GM19351 (cell line): ENCODE measurements at regions not wholly inside any gene's neighbourhood (a gene's known extent, or its start where the extent isn't known, plus 50 kb on each side); places are given as distances from the start of the nearest gene placed in this dataset.
"Not testable (repeated sequence)": the region's sequence is repeated elsewhere in the genome, so short reads cannot be mapped to it uniquely, and the experiment has no call there.

Experiments
- ATAC-seq: cut with Tn5 transposase; IDR thresholded peaks from one replicate; pipeline ENCODE4 v1.9.1; 2021; ENCODE audit warnings: mild to moderate bottlenecking, moderate library complexity; ENCODE audit not compliant: unreplicated experiment

DNA sequence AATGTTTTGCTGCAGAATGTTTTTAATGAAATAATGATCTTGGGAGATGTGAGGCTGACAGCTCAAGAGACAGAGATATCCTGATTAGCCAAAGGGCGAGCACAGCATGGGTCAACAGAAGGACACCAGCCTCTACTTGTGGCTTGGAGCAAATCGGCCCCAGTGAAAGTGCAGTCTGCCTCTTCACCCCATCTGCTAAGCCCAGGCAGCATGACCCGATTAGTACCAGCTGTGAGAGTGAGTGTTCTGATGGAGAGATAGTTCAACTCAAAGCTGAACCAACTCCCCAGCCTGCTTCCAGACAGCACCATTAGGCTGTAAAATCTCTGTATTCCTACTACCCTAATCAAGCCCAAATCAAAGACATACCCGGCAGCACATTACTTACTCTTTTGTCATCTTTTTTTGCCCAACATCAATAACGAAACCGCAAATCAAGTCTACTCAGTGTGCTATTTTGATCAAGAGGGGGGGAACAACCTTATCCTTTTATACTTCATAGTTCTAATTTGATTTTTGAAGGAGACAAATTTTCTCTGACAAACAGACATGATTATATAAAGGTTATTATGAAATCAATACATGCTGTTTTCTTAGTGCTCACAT lies 514.1 kb upstream of the NRSN1 start:
- ATAC-seq, result no peak

DNA sequence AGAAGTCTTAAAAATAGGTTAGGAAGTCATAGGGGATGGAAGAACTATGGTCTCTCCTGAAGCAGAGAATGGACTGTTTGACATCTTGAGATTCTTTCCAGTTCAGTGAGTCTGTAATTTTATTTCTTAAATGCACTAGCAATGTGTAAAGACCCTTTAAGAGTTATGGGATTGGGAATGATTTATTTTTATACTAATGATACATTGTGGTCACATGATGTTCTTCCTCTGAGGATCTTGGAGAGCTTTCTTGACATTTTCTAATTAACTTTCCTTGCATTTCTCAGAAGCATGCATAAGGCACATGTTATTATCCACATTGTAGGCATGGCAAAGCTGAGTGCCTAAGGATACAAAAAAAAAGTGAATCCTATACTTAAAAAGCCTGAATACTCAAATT lies 507.6 kb upstream of the NRSN1 start:
- ATAC-seq, result no peak

DNA sequence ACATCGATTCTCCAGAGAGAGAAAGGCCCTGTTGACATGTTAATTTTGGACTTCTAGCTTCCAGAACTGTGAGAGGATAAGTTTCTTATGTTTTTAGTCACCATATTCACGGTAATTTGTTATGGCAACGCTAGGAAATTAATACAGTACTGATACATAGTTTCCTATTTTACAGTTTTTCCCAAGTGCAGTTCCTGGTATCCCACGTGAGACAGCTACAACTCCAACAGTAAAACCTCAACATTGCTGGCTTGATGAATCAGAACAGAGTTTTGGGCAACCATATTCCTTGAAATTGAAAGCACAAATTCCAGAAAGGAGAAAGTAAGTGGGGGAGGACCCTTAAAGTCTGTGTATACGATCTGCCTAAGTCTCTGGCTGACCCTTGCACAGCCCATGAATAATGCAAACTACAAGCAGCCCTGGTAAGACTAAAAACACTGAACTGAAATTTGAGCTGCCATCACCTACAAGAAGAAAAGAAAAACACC lies 505.1 kb upstream of the NRSN1 start:
- no peak for ATAC-seq

DNA sequence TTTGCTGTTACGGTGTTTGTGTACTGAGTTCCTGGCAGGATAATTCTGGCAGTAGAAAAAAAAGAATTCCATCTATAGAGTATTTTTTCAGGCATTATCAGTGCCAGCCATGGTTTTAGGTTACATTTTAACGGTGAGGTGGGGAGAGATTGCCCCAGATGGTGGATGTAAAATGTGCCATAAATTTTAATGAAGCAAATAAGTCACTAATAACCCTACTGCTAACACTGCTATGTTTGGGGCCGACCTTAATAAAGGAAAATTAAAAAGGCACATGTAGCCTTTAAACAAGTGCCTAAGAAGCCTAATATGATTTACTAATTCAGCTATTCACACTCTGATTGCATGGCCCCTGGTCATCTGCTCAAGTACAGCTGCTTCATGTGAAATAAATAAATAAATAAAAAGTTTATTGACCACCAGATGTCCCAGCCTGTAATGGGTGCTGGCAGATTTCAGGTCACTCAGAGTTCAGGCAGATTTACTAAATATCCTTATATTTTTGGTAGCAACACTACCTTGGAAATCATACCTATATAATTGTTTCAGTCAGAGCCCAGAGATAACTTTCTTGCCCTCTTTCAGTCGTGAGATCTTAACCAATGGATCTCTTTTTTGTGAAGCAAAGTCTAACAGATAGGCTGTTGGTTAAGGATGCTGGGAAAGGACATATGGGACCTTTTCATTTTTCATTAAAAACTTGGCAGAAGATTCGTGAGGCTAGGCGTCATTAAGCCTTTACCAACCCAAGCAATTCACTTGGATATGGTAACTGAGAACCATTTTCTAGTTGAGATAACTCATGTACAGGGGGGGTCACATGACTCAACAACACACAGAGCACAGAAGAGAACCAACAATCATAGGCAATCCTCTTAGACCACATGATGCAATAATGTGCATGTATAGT lies 495.0 kb upstream of the NRSN1 start:
- ATAC-seq, result no peak

DNA sequence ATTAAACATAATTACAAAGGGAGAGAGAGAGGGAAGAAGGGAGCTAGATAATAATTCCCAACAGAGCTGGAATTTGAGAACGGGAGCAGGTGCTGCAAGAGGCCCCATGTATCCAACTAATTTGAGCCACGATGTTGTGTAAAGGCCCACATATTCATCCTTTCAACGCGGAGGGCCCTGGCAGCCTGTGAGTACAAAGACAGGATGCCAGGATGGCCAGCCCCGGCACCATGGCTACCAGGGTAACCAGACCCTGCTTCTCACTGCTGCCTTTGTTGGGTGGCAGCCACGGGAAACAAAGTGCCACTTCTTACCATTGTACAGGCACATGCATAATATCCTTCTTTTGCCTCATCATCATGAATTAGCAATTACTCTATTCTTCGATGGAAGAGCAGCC lies 492.0 kb upstream of the NRSN1 start:
- no peak for ATAC-seq

DNA sequence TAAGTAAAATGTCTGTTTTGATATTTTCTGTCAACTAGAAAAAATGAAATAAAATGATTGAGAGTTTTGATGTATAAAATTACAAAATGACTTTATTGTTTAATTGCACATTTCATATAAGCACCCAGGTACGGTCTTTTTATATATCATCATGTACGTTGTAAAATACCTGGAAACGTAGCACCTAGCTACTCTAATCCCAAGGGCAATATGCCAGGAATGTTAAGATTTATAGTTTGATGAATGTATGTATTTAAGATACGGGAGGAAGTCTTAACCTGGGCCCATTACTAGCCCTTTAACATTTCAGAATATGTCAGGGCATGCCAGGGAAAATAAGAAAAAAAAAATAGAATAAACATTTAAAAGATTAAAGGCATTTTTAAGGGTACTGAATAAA lies 490.9 kb upstream of the NRSN1 start:
- ATAC-seq, result no peak

DNA sequence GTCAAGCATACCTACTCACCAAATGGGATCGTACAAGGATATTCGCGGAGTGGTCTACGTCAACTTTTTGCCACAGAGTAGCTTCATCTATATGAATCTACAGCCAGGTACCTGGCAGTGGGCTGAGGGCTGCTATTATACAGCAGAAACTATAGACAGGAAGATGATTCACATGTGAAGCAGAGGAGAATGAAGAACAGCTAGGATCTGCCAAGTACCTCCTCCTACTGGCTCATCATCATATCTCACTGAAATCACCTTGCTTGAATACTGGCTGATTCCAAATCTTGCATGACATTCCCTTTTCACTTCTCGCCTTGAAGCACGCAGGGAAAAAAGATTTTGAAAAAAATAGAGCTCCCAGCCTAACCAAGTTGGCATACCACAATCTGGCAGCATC lies 488.7 kb upstream of the NRSN1 start:
- no peak for ATAC-seq

DNA sequence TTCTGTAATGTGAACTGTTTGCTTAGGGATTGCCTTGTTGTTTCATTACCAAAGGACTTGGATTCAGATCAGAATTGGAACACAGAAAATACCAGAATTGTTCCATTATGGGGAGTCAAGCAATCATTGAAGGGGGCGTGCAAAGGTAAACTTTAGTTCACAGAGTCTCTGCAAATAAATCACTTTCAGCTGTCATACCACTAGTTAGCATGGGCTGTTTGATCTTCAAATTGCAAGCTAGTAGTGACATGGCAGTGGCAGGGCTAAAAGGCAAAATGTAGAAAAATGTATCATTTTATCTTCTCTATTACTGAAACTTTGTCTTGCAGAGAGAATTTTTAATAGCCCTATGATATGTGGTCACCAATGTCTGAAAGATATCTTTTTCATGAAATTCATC lies 483.2 kb upstream of the NRSN1 start:
- no peak for ATAC-seq

DNA sequence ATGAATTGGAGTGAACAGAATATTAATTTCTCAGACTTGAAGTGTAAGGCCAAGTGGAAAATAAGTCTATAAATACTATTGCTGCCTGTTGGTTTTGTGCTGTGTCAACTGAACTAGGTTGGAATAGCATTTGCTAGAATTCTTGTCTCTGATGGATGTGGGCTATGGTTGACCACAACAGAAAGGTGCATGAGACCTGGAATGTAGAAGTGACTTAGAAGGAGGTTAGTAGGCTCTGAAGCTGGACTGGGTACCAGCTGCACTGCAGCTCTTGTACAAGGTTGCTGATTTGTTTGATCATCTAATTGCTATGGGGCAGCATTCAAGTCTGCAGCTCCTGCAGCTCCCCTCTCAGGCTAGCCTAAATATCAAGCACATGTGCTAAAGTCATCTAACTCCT lies 479.0 kb upstream of the NRSN1 start:
- ATAC-seq, result no peak

DNA sequence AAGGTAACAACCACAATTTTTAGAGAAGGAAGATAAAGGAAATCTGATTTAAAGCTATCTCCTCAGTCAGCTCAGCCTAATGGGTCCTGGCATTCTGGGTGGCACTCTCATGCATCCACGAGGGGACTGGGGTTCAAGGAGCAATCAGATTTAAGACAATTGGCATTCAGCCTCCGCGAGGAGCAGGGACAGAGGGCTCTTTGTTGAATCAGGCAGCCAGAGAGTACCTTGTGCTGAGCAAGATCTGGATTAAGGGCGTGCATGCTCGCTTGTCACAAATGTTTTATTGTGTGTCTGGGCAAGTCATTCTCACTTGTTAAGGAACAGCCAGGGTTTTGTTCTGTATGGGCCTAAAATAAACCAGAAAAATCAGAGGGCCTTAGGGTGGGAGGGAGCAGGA lies 475.3 kb upstream of the NRSN1 start:
- ATAC-seq, result no peak

DNA sequence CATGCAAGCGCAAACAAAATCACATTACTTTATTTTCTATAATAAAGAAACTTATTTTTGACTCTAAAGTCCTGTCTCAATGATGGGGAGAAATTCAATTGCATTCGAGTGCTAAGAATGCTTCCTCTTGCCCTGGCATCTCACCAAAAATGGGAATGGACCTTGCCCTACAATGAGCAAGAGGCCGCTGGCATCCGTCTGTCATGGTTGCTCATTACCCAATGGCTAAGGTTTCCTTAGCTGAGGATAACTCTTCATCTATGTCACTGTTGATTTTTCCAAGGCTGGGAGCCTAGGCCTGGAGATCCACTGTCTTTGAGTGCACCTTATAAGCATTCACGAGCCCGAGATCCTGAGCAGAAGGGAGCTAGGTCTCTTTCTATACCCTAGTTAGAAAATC lies 471.3 kb upstream of the NRSN1 start:
- ATAC-seq, result no peak

DNA sequence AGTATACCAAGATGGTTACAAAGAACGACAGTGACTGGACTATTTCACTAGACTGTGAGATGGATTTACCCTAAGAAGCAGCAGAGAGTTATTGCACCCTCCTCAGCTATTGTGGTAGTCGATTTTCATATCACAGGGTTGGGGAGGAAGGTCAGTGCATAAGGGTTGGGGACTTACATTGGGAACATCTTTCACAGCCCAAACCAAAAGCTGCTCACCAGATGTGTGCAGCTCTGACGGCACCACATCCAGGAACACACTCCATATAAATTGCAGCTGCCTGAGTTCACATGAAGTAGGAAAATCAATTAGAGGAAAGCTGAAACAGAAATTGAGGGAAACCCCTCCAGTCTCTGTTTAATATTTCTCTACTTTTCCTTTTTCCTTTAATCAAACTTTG lies 470.5 kb upstream of the NRSN1 start:
- ATAC-seq, result no peak

DNA sequence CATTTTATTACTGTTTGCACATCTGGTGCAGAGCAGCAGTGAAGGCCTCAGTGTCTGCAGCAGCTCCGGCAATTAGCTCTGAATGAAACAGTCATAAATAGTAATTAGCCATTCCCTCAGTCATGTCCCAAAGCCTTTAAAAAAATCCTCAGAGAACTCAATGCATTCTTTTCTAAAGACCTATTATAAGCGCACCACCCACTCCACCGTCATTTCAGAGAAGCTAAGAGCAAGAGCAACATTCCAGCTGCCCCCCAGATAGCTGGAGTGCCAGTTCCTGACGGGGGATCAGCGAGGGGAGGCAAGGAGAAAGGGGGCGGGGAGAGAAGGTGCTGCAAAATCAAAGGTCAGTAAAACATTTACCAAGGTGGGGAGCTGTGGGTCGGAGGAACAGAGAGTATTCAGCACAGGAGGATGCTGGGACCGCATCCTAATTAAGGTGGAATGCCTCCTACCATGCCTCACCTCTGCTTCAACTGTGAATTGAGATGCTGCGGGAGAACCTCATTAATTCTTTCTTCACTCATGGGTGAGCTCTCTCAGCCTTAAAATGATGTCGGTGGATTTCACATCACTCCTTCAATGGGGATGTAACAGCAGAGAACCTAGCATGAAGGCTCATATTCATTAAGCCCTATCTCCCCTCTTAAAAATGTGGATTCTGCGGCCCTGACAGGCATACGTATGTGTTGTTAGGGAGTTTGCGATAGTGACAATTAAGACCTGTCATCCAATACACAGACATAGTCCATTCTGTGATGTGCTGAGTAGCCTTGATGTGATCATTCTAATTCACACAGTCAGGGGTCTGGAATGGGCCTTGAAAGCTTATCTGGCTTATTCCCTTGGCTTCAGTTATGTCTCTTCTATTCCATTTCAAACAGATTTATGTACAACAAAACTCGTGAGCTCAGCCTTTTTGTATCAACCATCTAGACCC lies 469.5 kb upstream of the NRSN1 start:
- ATAC-seq, result no peak

DNA sequence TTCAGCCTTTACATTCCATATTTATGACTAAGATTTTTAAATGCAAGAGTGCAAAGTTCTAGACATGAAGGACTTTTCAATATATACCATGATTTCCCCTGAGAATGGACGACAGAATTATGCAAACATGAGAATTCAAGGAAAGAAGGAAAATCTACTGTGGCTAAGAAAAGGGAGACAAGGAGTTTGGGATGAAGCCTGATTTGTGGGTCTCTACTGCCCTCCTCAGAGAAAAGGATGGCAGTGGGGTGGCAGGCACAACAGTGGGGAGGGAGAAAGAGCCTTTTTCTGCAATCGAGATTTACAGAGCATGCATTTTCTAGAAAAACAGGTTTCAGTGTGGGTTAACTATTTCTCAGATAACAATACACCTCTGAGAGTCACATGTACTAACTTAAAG lies 466.9 kb upstream of the NRSN1 start:
- no peak for ATAC-seq

DNA sequence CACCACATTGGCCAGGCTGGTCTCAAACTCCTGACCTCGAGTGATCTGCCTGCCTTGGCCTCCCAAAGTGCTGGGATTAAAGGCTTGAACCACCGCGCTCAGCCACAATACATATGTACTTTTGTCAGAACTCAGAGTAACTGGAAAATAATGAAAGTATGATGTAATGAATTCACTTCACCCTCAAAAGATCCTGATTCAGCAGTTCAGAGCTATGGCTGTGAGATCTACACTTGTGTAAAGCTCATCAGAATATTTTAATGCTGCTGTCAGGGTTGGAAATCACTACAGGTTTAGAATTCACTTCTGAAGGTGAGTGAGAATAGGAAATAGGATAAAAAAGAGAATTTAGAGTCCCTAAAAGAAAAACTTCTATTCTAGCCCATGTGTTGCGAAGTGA lies 464.5 kb upstream of the NRSN1 start:
- no peak for ATAC-seq

DNA sequence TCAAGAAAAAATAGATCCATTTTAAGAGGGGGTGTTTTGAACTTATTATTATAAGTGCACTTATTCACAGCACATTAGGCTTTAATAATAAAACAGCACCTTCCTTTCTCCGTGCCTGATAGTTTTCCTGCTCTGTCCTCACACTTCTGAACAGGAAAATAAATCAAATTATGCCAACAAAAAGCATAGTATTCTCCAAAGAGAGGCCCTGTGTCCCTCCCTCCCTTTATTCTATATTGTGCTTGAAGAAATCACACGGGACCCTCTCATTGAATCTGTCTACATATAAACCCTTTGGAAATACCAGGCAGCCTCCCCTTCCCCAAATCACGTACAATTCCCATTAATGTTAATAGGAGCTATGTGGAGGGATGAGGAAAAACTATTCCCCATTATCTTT lies 462.9 kb upstream of the NRSN1 start:
- no peak for ATAC-seq

DNA sequence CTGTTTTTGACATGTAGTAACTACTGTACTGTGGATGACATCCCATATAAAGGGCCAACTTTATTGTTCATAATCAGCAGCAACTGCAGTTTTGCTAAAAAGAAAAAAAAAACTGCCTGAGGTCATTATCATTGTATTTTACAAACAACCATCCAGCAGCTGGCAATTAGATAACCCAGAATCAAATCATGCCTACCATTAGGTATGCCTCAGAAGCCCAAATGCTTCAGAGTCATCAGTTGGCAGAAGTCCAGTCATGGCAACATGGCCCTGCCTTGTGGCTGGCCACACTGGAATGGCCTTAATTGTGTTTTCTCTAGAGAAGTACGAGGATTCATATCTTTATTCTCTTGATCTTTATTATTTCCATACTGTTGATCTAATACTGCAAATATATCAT lies 462.4 kb upstream of the NRSN1 start:
- no peak for ATAC-seq

DNA sequence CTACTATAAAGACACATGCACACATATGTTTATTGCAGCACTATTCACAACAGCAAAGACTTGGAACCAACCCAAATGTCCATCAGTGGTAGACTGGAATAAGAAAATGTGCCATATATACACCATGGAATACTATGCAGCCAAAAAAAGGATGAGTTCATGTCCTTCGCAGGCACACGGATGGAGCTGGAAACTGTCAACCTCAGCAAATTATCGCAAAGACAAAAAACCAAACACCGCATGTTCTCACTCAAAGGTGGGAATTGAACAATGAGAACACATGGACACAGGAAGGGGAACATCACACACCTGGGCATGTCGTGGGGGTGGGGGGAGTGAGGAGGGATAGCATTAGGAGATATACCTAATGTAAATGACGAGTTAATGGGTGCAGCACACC lies 460.1 kb upstream of the NRSN1 start:
- ATAC-seq, result not testable (repeated sequence)

DNA sequence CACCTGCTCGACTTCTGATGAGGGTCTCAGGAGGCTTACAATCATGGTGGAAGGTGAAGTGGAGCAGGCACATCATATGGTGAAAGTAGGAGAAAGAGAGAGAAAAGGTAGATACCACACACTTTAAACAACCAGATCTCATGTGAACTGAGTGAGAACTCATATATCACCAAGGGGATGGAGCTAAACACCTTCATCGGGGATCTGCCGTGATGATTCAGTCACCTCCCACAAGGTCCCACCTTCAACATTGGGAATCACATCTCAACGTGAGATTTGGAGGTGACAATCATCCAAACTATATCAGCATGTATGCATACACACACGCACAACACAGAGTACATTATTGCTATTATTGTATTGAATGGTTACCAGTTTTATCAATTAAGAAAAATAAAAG lies 453.3 kb upstream of the NRSN1 start:
- ATAC-seq, result no peak

DNA sequence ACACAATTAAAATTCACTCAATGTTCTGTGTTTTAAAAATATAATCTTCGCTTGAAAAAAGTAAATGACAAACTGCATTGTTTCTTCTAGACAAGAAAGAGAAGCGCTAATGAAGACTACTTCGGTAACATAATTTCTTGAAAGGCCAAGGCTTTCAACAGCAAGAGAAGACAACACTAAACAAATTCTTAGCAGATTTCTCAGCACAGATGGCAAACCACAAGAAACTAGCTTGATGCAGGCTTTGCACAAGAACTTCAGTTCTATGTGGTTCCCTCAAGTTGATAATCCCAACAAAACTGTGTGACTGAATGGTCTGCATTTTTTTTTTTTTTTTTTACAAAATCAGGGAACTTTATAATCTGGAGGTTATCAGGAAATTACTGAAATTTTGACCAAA lies 447.4 kb upstream of the NRSN1 start:
- no peak for ATAC-seq

DNA sequence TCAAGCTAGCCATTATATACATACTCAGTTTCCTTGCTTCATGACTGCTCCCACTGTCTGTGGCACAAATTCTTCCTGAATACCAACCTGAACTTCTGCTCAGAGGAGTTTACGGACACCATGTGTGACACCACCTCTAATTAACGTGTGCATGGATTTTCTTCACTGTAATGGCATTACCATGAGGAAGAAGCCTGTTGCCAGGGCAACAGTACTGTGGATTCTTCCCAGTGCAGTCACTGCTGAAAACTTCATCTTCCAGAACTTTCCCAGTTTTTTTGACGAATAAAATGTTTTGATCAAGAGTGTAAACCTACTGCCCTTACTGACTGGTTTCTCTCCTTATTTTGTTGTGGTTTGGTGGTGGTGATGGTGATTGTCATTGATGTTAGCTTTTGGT lies 444.3 kb upstream of the NRSN1 start:
- ATAC-seq, result no peak
